ENCODE measurements at regions not wholly inside any gene's neighbourhood (a gene's known extent, or its start where the extent isn't known, plus 50 kb on each side); places are given as distances from the start of the nearest gene placed in this dataset.
"Not testable (repeated sequence)": the region's sequence is repeated elsewhere in the genome, so short reads cannot be mapped to it uniquely, and the experiment has no call there.

DNA sequence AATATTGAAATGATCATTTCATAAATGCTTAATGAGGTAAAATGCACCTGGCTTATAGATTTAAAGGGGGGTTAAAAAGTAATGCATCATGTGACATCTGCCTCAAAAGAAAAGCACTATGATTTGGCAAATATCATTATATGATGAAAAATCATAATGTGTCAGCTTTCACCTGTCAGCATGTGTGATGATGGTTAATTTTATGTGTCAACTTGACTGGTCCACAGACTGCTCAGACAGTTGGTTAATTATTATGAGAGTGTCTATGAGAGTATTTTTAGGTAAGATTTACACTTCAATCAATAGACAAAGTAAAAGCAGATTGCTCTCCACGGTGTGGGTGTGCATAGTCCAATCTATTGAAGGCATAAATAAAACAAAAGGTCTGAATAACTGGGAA is 1986.7 kb downstream of the PCDH7 start:
- ChIA-PET POLR2A (no interaction called here), CTCF (no interaction called here)
- Mint-ChIP-seq H3K27ac (no peak overlapping the region), H3K4me3 (no peak overlapping the region), H3K36me3 (ENCODE audit: low read depth) (no peaks in the 10 kb centered on the region), H3K27me3 (no peaks in the 10 kb centered on the region), H3K4me1 (no peaks in the 10 kb centered on the region), H3K9me3 (ENCODE audit: low read depth) (peaks cover 17% of the 10 kb centered on the region)
- intact Hi-C loops (cut with DNase I, micrococcal nuclease), result no loop called here
- ATAC-seq, result no peak
- DNase-seq, result no peak

- intact Hi-C loops (cut with DNase I, micrococcal nuclease); H3K4me1 Mint-ChIP-seq; CTCF ChIA-PET; DNase-seq; POLR2A ChIA-PET; H3K36me3 Mint-ChIP-seq (ENCODE audit: low read depth); H3K27ac Mint-ChIP-seq; H3K27me3 Mint-ChIP-seq; H3K4me3 Mint-ChIP-seq; ATAC-seq: not testable (repeated sequence)
- H3K9me3 Mint-ChIP-seq (ENCODE audit: low read depth), result peaks cover 12% of the 10 kb centered on the region
These were observed 1996.0 kb downstream of the PCDH7 start for GRCh38 chr4:32716090-32716620.

DNA sequence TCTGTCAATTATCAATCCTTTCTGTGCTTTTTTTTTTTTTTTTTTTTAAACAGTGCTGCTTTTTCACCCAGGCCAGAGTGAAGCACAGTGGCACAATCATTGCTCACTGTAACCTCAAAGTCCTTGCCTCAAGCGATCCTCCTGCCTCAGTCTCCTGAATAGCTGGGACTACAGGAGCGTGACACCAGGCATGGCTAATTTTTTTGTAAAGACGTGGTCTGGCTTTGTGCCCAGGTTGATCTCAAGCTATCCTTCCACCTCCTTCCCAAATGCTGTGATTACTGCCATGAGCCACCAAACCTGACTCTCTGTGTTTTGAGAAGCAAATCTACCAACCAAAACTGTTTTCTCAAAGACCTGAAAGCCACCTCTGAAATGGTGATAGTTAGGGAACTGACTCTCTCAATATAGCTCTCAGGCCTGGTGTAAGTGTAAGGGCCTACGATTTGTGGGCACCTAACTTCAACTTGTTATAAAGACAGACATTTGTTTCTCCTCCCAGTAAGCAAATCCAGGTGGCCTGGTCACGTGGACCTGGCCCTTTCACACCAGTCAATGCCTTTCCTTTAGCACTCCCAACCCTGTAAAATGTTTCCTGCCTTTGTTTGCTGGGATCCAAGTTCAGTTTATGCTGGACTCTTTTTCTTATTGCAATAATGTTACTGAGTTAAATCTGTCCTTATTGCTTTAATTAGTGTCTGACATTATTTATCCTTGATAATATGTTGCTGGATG is 2015.9 kb downstream of the PCDH7 start:
- Mint-ChIP-seq H3K27me3 (no peaks in the 10 kb centered on the region), H3K27ac (no peak overlapping the region), H3K9me3 (ENCODE audit: low read depth) (no peaks in the 10 kb centered on the region), H3K36me3 (ENCODE audit: low read depth) (no peaks in the 10 kb centered on the region), H3K4me3 (no peak overlapping the region), H3K4me1 (no peaks in the 10 kb centered on the region)
- no peak for DNase-seq
- CTCF ChIA-PET, result no interaction called here
- intact Hi-C loops (cut with DNase I, micrococcal nuclease), result no loop called here
- ATAC-seq, result no peak
- POLR2A ChIA-PET, result no interaction called here

- DNase-seq (no peak), ATAC-seq (no peak)
- intact Hi-C loops (cut with DNase I, micrococcal nuclease), result no loop called here
- CTCF ChIA-PET, result interaction anchor here (1.4 kb wide), 1 partner anchor 16 kb away, joined by 3 read pairs; no protein-coding TSS in a partner anchor
- POLR2A ChIA-PET, result no interaction called here
- Mint-ChIP-seq H3K4me1 (no peaks in the 10 kb centered on the region), H3K27ac (no peak overlapping the region), H3K4me3 (no peak overlapping the region), H3K36me3 (ENCODE audit: low read depth) (no peaks in the 10 kb centered on the region), H3K27me3 (no peaks in the 10 kb centered on the region), H3K9me3 (ENCODE audit: low read depth) (peaks cover 2% of the 10 kb centered on the region)
These were observed 2024.0 kb downstream of the PCDH7 start for GRCh38 chr4:32744211-32744610.

DNA sequence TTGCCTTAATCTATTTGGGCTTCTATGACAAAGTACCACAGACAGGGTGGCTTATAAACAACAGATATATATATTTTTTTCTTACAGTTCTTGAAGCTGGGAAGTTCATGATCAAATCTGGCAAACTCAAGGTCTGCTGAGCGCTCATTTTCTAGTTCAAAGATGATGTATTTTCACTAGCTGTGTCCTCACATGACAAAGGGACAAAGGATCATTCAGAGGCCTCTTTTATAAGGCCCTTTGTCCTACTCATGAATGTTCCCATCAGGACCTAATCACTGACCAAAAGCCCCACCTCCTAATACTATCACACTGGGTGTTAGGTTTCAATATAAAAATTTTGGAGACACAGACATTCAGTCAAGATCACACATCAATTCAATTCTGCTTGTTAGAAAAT is 2025.2 kb downstream of the PCDH7 start:
- Mint-ChIP-seq H3K27me3 (no peaks in the 10 kb centered on the region), H3K27ac (no peak overlapping the region), H3K4me3 (no peak overlapping the region), H3K36me3 (ENCODE audit: low read depth) (no peaks in the 10 kb centered on the region), H3K4me1 (no peaks in the 10 kb centered on the region), H3K9me3 (ENCODE audit: low read depth) (peaks cover 2% of the 10 kb centered on the region)
- POLR2A ChIA-PET, result no interaction called here
- no peak for DNase-seq
- intact Hi-C loops (cut with DNase I, micrococcal nuclease), result no loop called here
- CTCF ChIA-PET, result no interaction called here
- no peak for ATAC-seq

DNA sequence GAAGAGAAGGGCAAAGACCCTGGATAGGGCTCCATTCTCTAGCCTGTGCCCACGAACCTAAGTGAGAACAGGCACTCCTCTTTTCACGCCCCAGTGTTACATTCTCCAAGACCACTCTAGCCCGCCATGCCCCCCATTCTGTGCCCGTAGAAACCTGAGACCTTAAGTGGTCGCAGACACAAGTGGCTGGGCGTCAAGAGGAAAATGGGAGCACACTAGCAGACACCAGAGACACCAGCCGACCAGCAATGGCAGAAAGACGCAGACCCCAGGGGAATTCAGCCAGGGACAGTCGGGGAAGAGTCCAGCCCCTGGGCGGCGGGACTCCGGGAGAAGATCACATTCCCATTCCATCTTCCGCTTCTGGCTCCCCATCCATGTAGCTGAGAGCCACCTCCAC is 2027.9 kb downstream of the PCDH7 start:
- no peak overlapping the region for H3K27ac Mint-ChIP-seq
- no peak for DNase-seq
- ChIA-PET CTCF (no interaction called here), POLR2A (no interaction called here)
- intact Hi-C loops (cut with DNase I, micrococcal nuclease), result no loop called here
- no peak for ATAC-seq
- no peaks in the 10 kb centered on the region for H3K27me3 Mint-ChIP-seq
- H3K4me3 Mint-ChIP-seq, result no peak overlapping the region
- peaks cover 4% of the 10 kb centered on the region for H3K9me3 Mint-ChIP-seq (ENCODE audit: low read depth)
- no peaks in the 10 kb centered on the region for H3K36me3 Mint-ChIP-seq (ENCODE audit: low read depth)
- H3K4me1 Mint-ChIP-seq, result no peaks in the 10 kb centered on the region

DNA sequence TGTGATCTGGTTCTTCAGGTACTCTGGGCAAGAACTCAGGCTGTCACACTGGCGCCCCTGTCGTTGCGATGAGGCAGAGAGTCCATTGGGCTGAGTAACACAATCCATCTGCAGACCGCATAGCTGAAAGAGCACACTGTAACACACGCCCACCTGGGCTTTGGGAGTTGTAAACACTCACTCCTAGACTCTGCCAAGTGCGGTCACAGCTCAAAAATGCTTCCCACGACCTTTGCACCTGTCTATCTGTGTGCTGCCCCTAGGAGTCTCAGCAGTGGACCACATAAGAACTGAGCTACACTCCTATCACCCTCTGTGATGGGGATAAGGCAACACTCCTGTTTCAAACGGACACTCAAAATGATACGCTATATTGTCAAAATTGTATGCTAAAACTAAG is 2028.3 kb downstream of the PCDH7 start:
- CTCF ChIA-PET, result no interaction called here
- no peaks in the 10 kb centered on the region for H3K4me1 Mint-ChIP-seq
- DNase-seq (no peak), ATAC-seq (no peak)
- POLR2A ChIA-PET, result no interaction called here
- no peak overlapping the region for H3K4me3 Mint-ChIP-seq
- H3K9me3 Mint-ChIP-seq (ENCODE audit: low read depth), result peaks cover 4% of the 10 kb centered on the region
- intact Hi-C loops (cut with DNase I, micrococcal nuclease), result no loop called here
- H3K27me3 Mint-ChIP-seq, result no peaks in the 10 kb centered on the region
- H3K36me3 Mint-ChIP-seq (ENCODE audit: low read depth), result no peaks in the 10 kb centered on the region
- no peak overlapping the region for H3K27ac Mint-ChIP-seq

- ChIA-PET POLR2A (no interaction called here), CTCF (no interaction called here)
- DNase-seq, result no peak
- Mint-ChIP-seq H3K36me3 (ENCODE audit: low read depth) (no peaks in the 10 kb centered on the region), H3K27ac (no peak overlapping the region), H3K27me3 (no peaks in the 10 kb centered on the region), H3K4me1 (no peaks in the 10 kb centered on the region), H3K9me3 (ENCODE audit: low read depth) (peaks cover 11% of the 10 kb centered on the region), H3K4me3 (no peak overlapping the region)
- no peak for ATAC-seq
- intact Hi-C loops (cut with DNase I, micrococcal nuclease), result no loop called here
These were observed 2032.8 kb downstream of the PCDH7 start for GRCh38 chr4:32752962-32753361.

GRCh38 chr4:32768664-32769389 is 2048.7 kb downstream of the PCDH7 start:
- DNase-seq, result no peak
- peaks cover 7% of the 10 kb centered on the region for H3K9me3 Mint-ChIP-seq (ENCODE audit: low read depth)
- no peaks in the 10 kb centered on the region for H3K27me3 Mint-ChIP-seq
- H3K4me1 Mint-ChIP-seq, result no peaks in the 10 kb centered on the region
- no peak overlapping the region for H3K27ac Mint-ChIP-seq
- no peak for ATAC-seq
- H3K4me3 Mint-ChIP-seq, result no peak overlapping the region
- ChIA-PET POLR2A (no interaction called here), CTCF (no interaction called here)
- intact Hi-C loops (cut with DNase I, micrococcal nuclease), result no loop called here
- no peaks in the 10 kb centered on the region for H3K36me3 Mint-ChIP-seq (ENCODE audit: low read depth)

DNA sequence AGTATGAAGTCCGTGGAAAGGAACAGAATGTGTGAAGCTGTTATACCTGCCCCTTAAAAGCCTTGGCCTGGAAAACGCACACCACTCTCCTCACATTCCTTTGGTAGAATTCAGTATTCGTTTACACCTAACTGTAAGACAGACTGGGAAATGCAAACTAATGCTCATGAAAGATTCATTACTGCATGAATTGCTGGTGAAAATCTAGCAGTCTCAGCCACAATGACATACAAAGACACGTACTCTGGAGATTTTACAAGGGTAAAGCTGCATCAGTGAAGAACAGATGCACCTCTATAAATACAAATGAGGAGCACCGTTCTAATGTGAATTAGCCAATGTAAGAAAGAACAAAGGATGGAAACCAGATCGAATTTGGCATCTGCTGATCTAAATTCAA is 2051.3 kb downstream of the PCDH7 start:
- Mint-ChIP-seq H3K4me3 (no peak overlapping the region), H3K27me3 (no peaks in the 10 kb centered on the region), H3K36me3 (ENCODE audit: low read depth) (no peaks in the 10 kb centered on the region), H3K4me1 (no peaks in the 10 kb centered on the region), H3K9me3 (ENCODE audit: low read depth) (peaks cover 9% of the 10 kb centered on the region), H3K27ac (no peak overlapping the region)
- POLR2A ChIA-PET, result no interaction called here
- CTCF ChIA-PET, result no interaction called here
- intact Hi-C loops (cut with DNase I, micrococcal nuclease), result no loop called here
- no peak for DNase-seq
- no peak for ATAC-seq

- ATAC-seq, result no peak
- POLR2A ChIA-PET, result no interaction called here
- intact Hi-C loops (cut with DNase I, micrococcal nuclease), result no loop called here
- Mint-ChIP-seq H3K27me3 (no peaks in the 10 kb centered on the region), H3K4me1 (no peaks in the 10 kb centered on the region), H3K9me3 (ENCODE audit: low read depth) (peaks cover 12% of the 10 kb centered on the region), H3K4me3 (no peak overlapping the region), H3K27ac (no peak overlapping the region), H3K36me3 (ENCODE audit: low read depth) (no peaks in the 10 kb centered on the region)
- no peak for DNase-seq
- CTCF ChIA-PET, result no interaction called here
These were observed 2054.9 kb downstream of the PCDH7 start for GRCh38 chr4:32775049-32775448.

- no peak for DNase-seq
These were observed 2056.4 kb downstream of the PCDH7 start for GRCh38 chr4:32776435-32777203.

More at GRCh38 chr4:32776435-32777203, 2056.4 kb downstream of the PCDH7 start:
- H3K9me3 Mint-ChIP-seq (ENCODE audit: low read depth), result peaks cover 11% of the 10 kb centered on the region
- intact Hi-C loops (cut with DNase I, micrococcal nuclease), result no loop called here
- H3K27me3 Mint-ChIP-seq, result no peaks in the 10 kb centered on the region
- H3K4me3 Mint-ChIP-seq, result no peak overlapping the region
- no peak for ATAC-seq
- H3K4me1 Mint-ChIP-seq, result no peaks in the 10 kb centered on the region
- H3K27ac Mint-ChIP-seq, result no peak overlapping the region
- POLR2A ChIA-PET, result no interaction called here
- no peaks in the 10 kb centered on the region for H3K36me3 Mint-ChIP-seq (ENCODE audit: low read depth)
- CTCF ChIA-PET, result no interaction called here
